ENCODE measurements at regions not wholly inside any gene's neighbourhood (a gene's known extent, or its start where the extent isn't known, plus 50 kb on each side); places are given as distances from the start of the nearest gene placed in this dataset.
"Not testable (repeated sequence)": the region's sequence is repeated elsewhere in the genome, so short reads cannot be mapped to it uniquely, and the experiment has no call there.

- not testable (repeated sequence) for DNase-seq
Observed at GRCh38 chr2:38482710-38483109, 105.6 kb upstream of the ATL2 start.

- DNase-seq = no peak
Observed at GRCh38 chr2:38480617-38481016, 103.5 kb upstream of the ATL2 start.

GRCh38 chr2:38477006-38477405 is 99.9 kb upstream of the ATL2 start:
- no peak for DNase-seq

- DNase-seq = no peak
Observed at GRCh38 chr2:38475567-38475881, 98.5 kb upstream of the ATL2 start.

- DNase-seq = no peak
Observed at GRCh38 chr2:38474715-38475566, 97.9 kb upstream of the ATL2 start.

GRCh38 chr2:38474021-38474456 is 97.0 kb upstream of the ATL2 start:
- no peak for DNase-seq

- no peak for DNase-seq
Observed at GRCh38 chr2:38473333-38474005, 96.4 kb upstream of the ATL2 start.

GRCh38 chr2:38470115-38470514 is 93.0 kb upstream of the ATL2 start:
- no peak for DNase-seq

- no peak for DNase-seq
Observed at GRCh38 chr2:38467768-38468455, 90.8 kb upstream of the ATL2 start.

- DNase-seq = no peak
Observed at GRCh38 chr2:38466876-38467767, 90.0 kb upstream of the ATL2 start.

- no peak for DNase-seq
Observed at GRCh38 chr2:38466409-38466808, 89.3 kb upstream of the ATL2 start.

- peak; percentile 11 for DNase-seq
Observed at GRCh38 chr2:38465789-38466127, 88.7 kb upstream of the ATL2 start.

GRCh38 chr2:38464971-38465788 is 88.1 kb upstream of the ATL2 start:
- DNase-seq = no peak

GRCh38 chr2:38463752-38464151 is 86.7 kb upstream of the ATL2 start:
- DNase-seq = no peak

GRCh38 chr2:38462121-38462661 is 85.1 kb upstream of the ATL2 start:
- peak; percentile 86 for DNase-seq

GRCh38 chr2:38461470-38461869 is 84.4 kb upstream of the ATL2 start:
- DNase-seq = no peak

- no peak for DNase-seq
Observed at GRCh38 chr2:38460313-38460712, 83.2 kb upstream of the ATL2 start.

- no peak for DNase-seq
Observed at GRCh38 chr2:38454081-38454480, 77.0 kb upstream of the ATL2 start.

- not testable (repeated sequence) for DNase-seq
Observed at GRCh38 chr2:38451778-38452177, 74.7 kb upstream of the ATL2 start.

GRCh38 chr2:38450509-38450908 is 73.4 kb upstream of the ATL2 start:
- peak; percentile 26 for DNase-seq

- DNase-seq = no peak
Observed at GRCh38 chr2:38448692-38449410, 71.8 kb upstream of the ATL2 start.

All from fibroblast of skin of right quadriceps (primary cell).